Heart left ventricle (tissue), 13 donors: ENCODE measurements at regions not wholly inside any gene's neighbourhood (a gene's known extent, or its start where the extent isn't known, plus 50 kb on each side); places are given as distances from the start of the nearest gene placed in this dataset.

ENCODE experiments used
- CTCF ChIP-seq, 12 donors: fragments of 200-600 bp; sonication (generic) in 4 of 12; IDR thresholded peaks; one replicate each; pipeline versions ENCODE4 v1.5.0 to v1.8.0; 2018 to 2022; ENCODE audit warnings: antibody characterized with exemption in 12 of 12, mild to moderate bottlenecking in 5 of 12
- POLR2A ChIP-seq, 2 donors: fragments of 450-650 bp; IDR thresholded peaks; one replicate each; pipeline ENCODE4 v1.6.1; 2017; ENCODE audit warnings: antibody characterized with exemption in 2 of 2, mild to moderate bottlenecking in 2 of 2, moderate library complexity in 2 of 2
- donor health status: ischemic (EF 13 %, LVEDD 7.1; RV severe dilation, severe dysfunction).
- donor health status: DM: no; HTN: yes; CAD: no.
- donor health status: DM: no; HTN: no; CAD: no.
- donor health status: ischemic (EF 25% LVEDD 6.9; RV normal size, moderate dysfunction).
- donor health status: ischemic (EF 25% LVEDD 5.7; RV mildly dilated, moderate dysfunction).
- donor health status: ischemic (EF 35%, LVEDD 5.7; RV mildly dilated, moderate dysfunction).
- donor health status: nonischemic (EF 11% LVEDD 7.7; RV severe dilation, severe dysfunction).
- donor health status: DM: yes; HTN: yes; CAD: no.
- donor health status: PGD.
- donor health status: ischemic (EF 29% LVEDD 5.4; RV normal size, mild dysfunction).
- donor health status: nonischemic (EF 23%, LVEDD 6.1; RV moderate dilation, normal function).

GRCh38 chr12:114964841-114965240 is 280.9 kb upstream of the TBX3 start:
- TF ChIP-seq CTCF (IDR thresholded peaks at IDR 0.05) (no peak), POLR2A (IDR thresholded peaks at IDR 0.05) (no peak)
